ENCODE measurements at regions not wholly inside any gene's neighbourhood (a gene's known extent, or its start where the extent isn't known, plus 50 kb on each side); places are given as distances from the start of the nearest gene placed in this dataset.

DNA sequence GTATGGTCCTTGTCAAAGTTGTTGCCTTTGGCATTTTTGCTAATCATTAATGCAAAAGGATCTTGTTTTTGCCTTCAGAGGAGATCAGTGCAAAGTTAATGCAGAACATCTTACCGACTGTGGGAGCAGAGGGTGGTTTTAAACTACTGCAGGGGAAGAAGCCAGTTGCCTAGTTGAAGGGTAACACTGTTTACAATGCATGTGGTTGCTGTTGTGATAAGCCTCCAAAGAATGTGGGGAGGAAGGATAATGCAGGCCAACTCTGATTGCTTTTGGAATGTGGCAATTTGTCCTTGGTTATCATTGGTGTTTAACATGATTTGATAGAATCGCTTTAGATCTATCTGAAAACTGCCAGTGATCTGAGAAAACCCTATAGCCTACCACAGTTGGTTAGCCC, 204.3 kb upstream of the TLL1 start:
- TF ChIP-seq EGR1 (IDR thresholded peaks at IDR 0.05; ENCODE audit: low read depth in 2 of 2) (no peak), TAF1 (conservative IDR thresholded peaks at IDR 0.05) (no peak), RXRA (IDR thresholded peaks at IDR 0.05) (no peak)
